Stomach (tissue), 8 donors: ENCODE measurements at regions not wholly inside any gene's neighbourhood (a gene's known extent, or its start where the extent isn't known, plus 50 kb on each side); places are given as distances from the start of the nearest gene placed in this dataset.
A peak's percentile ranks its signal among the peaks of the same experiment; 100 is the strongest.

Experiments
- DNase-seq, 2 donors: peaks; one replicate each; pipeline versions ENCODE4 v3.0.0 to v3.0.0-alpha.2; 2013 to 2019
- H3K27ac ChIP-seq, 5 donors: fragments of 200-600 bp in 4 of 5; sonication (generic) in 4 of 5; one replicate each; pipeline ENCODE4 v1.5.1; 2013 to 2019; ENCODE audit warnings: mild to moderate bottlenecking in 1 of 5, moderate library complexity in 1 of 5
- H3K27me3 ChIP-seq, 3 donors: fragments of 200-600 bp; sonication (generic); one replicate each; pipeline ENCODE4 v1.5.1; 2017 to 2019; ENCODE audit warnings: mixed run types in 1 of 3
- H3K36me3 ChIP-seq, 4 donors: fragments of 200-600 bp; sonication (generic); 1 replicate in 3 of 4; 2 replicates in 1 of 4; pipeline ENCODE4 v1.5.1; 2016 to 2019
- H3K4me1 ChIP-seq, 4 donors: fragments of 200-600 bp; sonication (generic); one replicate each; pipeline ENCODE4 v1.5.1; 2016 to 2019
- H3K4me3 ChIP-seq, 4 donors: fragments of 200-600 bp; sonication (generic) in 3 of 4; one replicate each; pipeline ENCODE4 v1.5.1; 2016 to 2019; ENCODE audit warnings: mild to moderate bottlenecking in 1 of 4
- H3K9me3 ChIP-seq, 4 donors: fragments of 200-600 bp; sonication (generic); one replicate each; pipeline ENCODE4 v1.5.1; 2016 to 2019
- EP300 ChIP-seq: sonication (generic); formaldehyde crosslinking; IDR thresholded peaks from one replicate; pipeline ENCODE4 v1.6.1; 2017; ENCODE audit warnings: antibody characterized with exemption
- POLR2A ChIP-seq, 4 donors: fragments of 450-650 bp; IDR thresholded peaks; one replicate each; pipeline ENCODE4 v1.6.1; 2016; ENCODE audit warnings: antibody characterized with exemption in 4 of 4, control low read depth in 2 of 4, mild to moderate bottlenecking in 1 of 4, moderate library complexity in 1 of 4
- POLR2AphosphoS5 ChIP-seq, 3 donors: sonication (generic); formaldehyde crosslinking; IDR thresholded peaks; one replicate each; pipeline ENCODE4 v1.6.1; 2016; ENCODE audit warnings: antibody characterized with exemption in 3 of 3
- WGBS, 5 donors: extraction: QIAGEN DNeasy Blood & Tissue Kit in 3 of 5; methylation state at CpG; one replicate each; pipeline versions ENCODE4 v1.1.5 to v1.1.7; 2013 to 2018; 5-methylcytosine and 5-hydroxymethylcytosine counted together
- intact Hi-C: fragments of 100-400 bp; cut with DNase I; formaldehyde crosslinking; loops from one replicate; pipeline ENCODE4 v1.15.1; 2023; ENCODE audit warnings: low total_unique reads
- TF ChIP-seq, protein P1 (sequence below), 7 experiments: fragments of 450-650 bp in 4 of 7; fragments of 200-600 bp in 3 of 7; sonication (generic) in 3 of 7; IDR thresholded peaks; one replicate each; pipeline ENCODE4 v1.5.1; 2016 to 2019; ENCODE audit warnings: antibody characterized with exemption in 7 of 7, control low read depth in 2 of 7, mild to moderate bottlenecking in 1 of 7
- donor health status: healthy with polysubstance abuse.
- donor health status: Bipolar disorder and iron deficiency.
- donor health status: healthy.

DNA sequence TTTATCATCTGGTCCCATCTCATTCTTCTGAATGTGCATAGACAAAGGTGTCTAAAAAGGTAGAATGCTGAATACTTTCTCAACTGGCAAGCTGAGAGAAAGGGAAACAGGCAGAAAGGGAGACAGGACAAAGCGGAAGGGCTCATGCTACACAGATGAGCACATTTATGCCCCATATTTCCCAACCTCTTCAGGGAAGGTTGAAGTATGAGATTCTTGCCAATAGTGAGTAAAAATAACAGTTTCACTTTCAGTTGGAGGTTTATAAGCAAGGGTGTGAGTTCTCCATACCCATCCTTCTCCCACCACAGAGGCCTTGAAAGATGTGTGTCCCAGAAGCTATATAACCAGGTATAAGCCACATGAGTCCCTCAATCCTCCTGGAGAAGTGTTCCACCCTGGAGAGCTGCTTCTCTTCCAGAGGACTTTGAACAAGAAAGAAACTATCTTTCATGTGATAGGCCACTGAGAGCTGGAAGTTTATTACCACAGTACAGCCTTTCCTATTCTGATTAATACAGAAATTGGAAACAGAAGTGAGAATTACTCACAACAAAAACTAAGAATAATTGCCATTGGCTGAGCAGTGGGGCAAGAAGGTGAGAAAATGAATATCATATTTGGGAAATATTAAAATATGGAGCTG lies 709.4 kb upstream of the NR2F2 start:
- TF ChIP-seq, protein P1, sequence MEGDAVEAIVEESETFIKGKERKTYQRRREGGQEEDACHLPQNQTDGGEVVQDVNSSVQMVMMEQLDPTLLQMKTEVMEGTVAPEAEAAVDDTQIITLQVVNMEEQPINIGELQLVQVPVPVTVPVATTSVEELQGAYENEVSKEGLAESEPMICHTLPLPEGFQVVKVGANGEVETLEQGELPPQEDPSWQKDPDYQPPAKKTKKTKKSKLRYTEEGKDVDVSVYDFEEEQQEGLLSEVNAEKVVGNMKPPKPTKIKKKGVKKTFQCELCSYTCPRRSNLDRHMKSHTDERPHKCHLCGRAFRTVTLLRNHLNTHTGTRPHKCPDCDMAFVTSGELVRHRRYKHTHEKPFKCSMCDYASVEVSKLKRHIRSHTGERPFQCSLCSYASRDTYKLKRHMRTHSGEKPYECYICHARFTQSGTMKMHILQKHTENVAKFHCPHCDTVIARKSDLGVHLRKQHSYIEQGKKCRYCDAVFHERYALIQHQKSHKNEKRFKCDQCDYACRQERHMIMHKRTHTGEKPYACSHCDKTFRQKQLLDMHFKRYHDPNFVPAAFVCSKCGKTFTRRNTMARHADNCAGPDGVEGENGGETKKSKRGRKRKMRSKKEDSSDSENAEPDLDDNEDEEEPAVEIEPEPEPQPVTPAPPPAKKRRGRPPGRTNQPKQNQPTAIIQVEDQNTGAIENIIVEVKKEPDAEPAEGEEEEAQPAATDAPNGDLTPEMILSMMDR (IDR thresholded peaks at IDR 0.05) = no peak
- no peak for TF ChIP-seq POLR2AphosphoS5 (IDR thresholded peaks at IDR 0.05)
- TF ChIP-seq POLR2A (IDR thresholded peaks at IDR 0.05) = no peak
- no peak for TF ChIP-seq EP300
- no peak for DNase-seq
- WGBS, 5 donors = 67 to 96% (median 90%) methylated on average over 1 of the region's 1 CpG

DNA sequence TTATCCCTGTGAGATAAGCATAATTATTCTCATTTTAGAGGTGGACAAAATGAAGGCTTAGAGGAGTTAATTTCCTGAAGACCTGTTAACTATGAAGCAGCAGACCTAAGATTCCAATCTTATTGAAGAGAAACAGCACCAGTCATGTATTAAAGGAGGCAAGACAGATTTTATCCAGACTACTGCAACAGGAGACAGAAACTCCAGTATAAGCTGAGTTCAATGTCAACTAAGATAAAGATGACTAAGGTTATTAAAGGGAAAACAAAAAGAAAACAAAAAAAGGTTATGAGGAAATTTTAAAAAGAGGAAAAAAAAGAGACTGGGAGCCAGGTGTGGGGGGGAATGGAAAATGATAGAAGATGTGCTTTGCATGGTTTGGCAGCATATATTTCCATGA lies 707.7 kb upstream of the NR2F2 start:
- intact Hi-C loops = no loop called here
- H3K9me3 ChIP-seq = peaks cover 0 to 11% (median 0%) of the 10 kb centered on the region in 4 donors
- no peak overlapping the region for H3K4me3 ChIP-seq
- no peaks in the 10 kb centered on the region for H3K36me3 ChIP-seq
- TF ChIP-seq POLR2A (IDR thresholded peaks at IDR 0.05) = no peak
- TF ChIP-seq EP300 = no peak
- H3K27ac ChIP-seq = no peak overlapping the region
- no peaks in the 10 kb centered on the region for H3K27me3 ChIP-seq
- no peak for DNase-seq
- no peaks in the 10 kb centered on the region for H3K4me1 ChIP-seq

More for the DNA sequence above, 709.4 kb upstream of the NR2F2 start:
- Histone ChIP-seq H3K27ac (no peak overlapping the region), H3K36me3 (no peaks in the 10 kb centered on the region), H3K4me1 (no peaks in the 10 kb centered on the region), H3K4me3 (no peak overlapping the region), H3K27me3 (no peaks in the 10 kb centered on the region), H3K9me3 (peaks cover 0 to 11% (median 0%) of the 10 kb centered on the region in 4 donors)
- intact Hi-C loops = no loop called here

- no peak for TF ChIP-seq POLR2A (IDR thresholded peaks at IDR 0.05)
- TF ChIP-seq, protein P1 (IDR thresholded peaks at IDR 0.05) = no peak
- no peak for TF ChIP-seq EP300
- TF ChIP-seq POLR2AphosphoS5 (IDR thresholded peaks at IDR 0.05) = no peak
- peaks cover 0 to 11% (median 0%) of the 10 kb centered on the region in 4 donors for H3K9me3 ChIP-seq
- intact Hi-C loops = no loop called here
- DNase-seq = peak in 1 of 2 donors; percentile 21
- H3K36me3 ChIP-seq = no peaks in the 10 kb centered on the region
- H3K4me1 ChIP-seq = no peaks in the 10 kb centered on the region
- no peaks in the 10 kb centered on the region for H3K27me3 ChIP-seq
- 42 to 68% (median 56%) methylated on average over 1 of the region's 1 CpG for WGBS, 5 donors
- peak overlapping the region in 1 of 5 donors; percentile 5 for H3K27ac ChIP-seq
- H3K4me3 ChIP-seq = no peak overlapping the region
Measured at GRCh38 chr15:95624100-95624499, 706.4 kb upstream of the NR2F2 start.

DNA sequence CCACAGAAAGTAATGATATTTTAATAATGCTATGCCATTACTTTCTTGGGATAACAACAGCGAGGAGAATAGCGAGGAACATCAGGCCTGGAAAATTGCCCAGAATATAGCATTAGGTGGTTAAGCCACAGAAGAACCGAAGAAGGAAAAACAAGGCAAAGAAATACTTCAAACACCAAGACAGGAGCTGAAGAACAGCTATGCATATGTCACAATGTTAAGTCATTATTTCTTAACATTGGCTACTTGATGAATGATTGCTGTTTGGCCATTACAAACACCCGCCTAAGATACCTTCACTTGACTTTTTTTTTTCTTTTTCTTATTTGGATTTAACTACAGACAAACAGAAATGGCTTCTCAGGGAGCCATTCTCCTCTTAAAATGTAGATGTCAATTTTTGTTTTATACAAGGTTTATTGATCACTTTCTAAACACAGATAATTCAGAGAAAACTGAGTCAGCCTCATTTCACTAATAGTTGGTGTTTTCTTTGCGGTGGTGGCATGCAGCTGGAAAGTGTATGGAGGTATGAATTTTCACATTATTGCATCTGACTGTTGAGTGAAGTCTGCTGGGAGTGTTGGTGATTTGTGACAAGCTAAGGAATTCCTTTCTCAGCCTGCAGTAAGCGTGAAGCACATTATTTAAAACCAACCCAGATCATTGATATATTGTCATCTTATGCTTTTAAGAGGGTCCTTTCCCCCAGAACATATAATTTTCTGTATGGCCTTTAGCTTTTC lies 705.7 kb upstream of the NR2F2 start:
- TF ChIP-seq EP300 (no peak), POLR2AphosphoS5 (IDR thresholded peaks at IDR 0.05) (no peak), POLR2A (IDR thresholded peaks at IDR 0.05) (no peak)
- TF ChIP-seq, protein P1 (IDR thresholded peaks at IDR 0.05) = no peak
- no peaks in the 10 kb centered on the region for H3K27me3 ChIP-seq
- peaks cover 0 to 11% (median 0%) of the 10 kb centered on the region in 4 donors for H3K9me3 ChIP-seq
- H3K27ac ChIP-seq = no peak overlapping the region
- H3K36me3 ChIP-seq = no peaks in the 10 kb centered on the region
- WGBS, 5 donors = 78 to 84% (median 83%) methylated on average over 6 of the region's 6 CpGs
- no peak for DNase-seq
- intact Hi-C loops = no loop called here
- H3K4me1 ChIP-seq = no peaks in the 10 kb centered on the region
- H3K4me3 ChIP-seq = no peak overlapping the region
